ENCODE measurements at regions not wholly inside any gene's neighbourhood (a gene's known extent, or its start where the extent isn't known, plus 50 kb on each side); places are given as distances from the start of the nearest gene placed in this dataset.

- intact Hi-C loops (cut with DNase I), result no loop called here
These were observed 149.0 kb upstream of the ZNF516 start for GRCh38 chr18:76643996-76644395.

GRCh38 chr18:76643199-76643598 is 148.2 kb upstream of the ZNF516 start:
- DNase-seq (no peak), ATAC-seq (ENCODE audit: low FRiP score) (no peak)
- Histone ChIP-seq H3K4me1 (ENCODE audit: control insufficient read depth in 1 of 2, insufficient read depth in 2 of 2, low read length in 2 of 2) (no peaks in the 10 kb centered on the region), H3K27ac (ENCODE audit: low read depth in 1 of 2, low read length in 2 of 2) (no peak overlapping the region), H3K4me3 (ENCODE audit: low read length in 2 of 2) (no peak overlapping the region), H3K27me3 (ENCODE audit: control insufficient read depth in 1 of 2, insufficient read depth in 2 of 2, low read length in 1 of 2) (no peaks in the 10 kb centered on the region), H3K36me3 (ENCODE audit: control insufficient read depth in 1 of 2, insufficient read depth in 2 of 2, low read length in 1 of 2) (no peaks in the 10 kb centered on the region), H3K9me3 (ENCODE audit: control insufficient read depth, low read length) (peaks cover 2% of the 10 kb centered on the region)
- 79 to 94% methylated on average over 2 of the region's 2 CpGs for WGBS, 2 donors
- intact Hi-C loops (cut with DNase I), result no loop called here

More at GRCh38 chr18:76643996-76644395, 149.0 kb upstream of the ZNF516 start:
- Histone ChIP-seq H3K4me3 (ENCODE audit: low read length in 2 of 2) (no peak overlapping the region), H3K4me1 (ENCODE audit: control insufficient read depth in 1 of 2, insufficient read depth in 2 of 2, low read length in 2 of 2) (no peaks in the 10 kb centered on the region), H3K9me3 (ENCODE audit: control insufficient read depth, low read length) (peaks cover 2% of the 10 kb centered on the region), H3K27me3 (ENCODE audit: control insufficient read depth in 1 of 2, insufficient read depth in 2 of 2, low read length in 1 of 2) (no peaks in the 10 kb centered on the region), H3K27ac (ENCODE audit: low read depth in 1 of 2, low read length in 2 of 2) (no peak overlapping the region), H3K36me3 (ENCODE audit: control insufficient read depth in 1 of 2, insufficient read depth in 2 of 2, low read length in 1 of 2) (no peaks in the 10 kb centered on the region)
- ATAC-seq (ENCODE audit: low FRiP score) (no peak), DNase-seq (no peak)
- 78 to 86% methylated on average over 6 of the region's 6 CpGs for WGBS, 2 donors

GRCh38 chr18:76640438-76640837 is 145.4 kb upstream of the ZNF516 start:
- no peaks in the 10 kb centered on the region for H3K4me1 ChIP-seq (ENCODE audit: control insufficient read depth in 1 of 2, insufficient read depth in 2 of 2, low read length in 2 of 2)
- H3K27ac ChIP-seq (ENCODE audit: low read depth in 1 of 2, low read length in 2 of 2), result no peak overlapping the region
- H3K9me3 ChIP-seq (ENCODE audit: control insufficient read depth, low read length), result peaks cover 2% of the 10 kb centered on the region
- ATAC-seq (ENCODE audit: low FRiP score) (no peak), DNase-seq (no peak)
- H3K36me3 ChIP-seq (ENCODE audit: control insufficient read depth in 1 of 2, insufficient read depth in 2 of 2, low read length in 1 of 2), result no peaks in the 10 kb centered on the region
- WGBS, 2 donors, result 53 to 61% methylated on average over 1 of the region's 1 CpG
- H3K27me3 ChIP-seq (ENCODE audit: control insufficient read depth in 1 of 2, insufficient read depth in 2 of 2, low read length in 1 of 2), result no peaks in the 10 kb centered on the region
- intact Hi-C loops (cut with DNase I), result no loop called here
- H3K4me3 ChIP-seq (ENCODE audit: low read length in 2 of 2), result no peak overlapping the region

GRCh38 chr18:76634564-76634963 is 139.5 kb upstream of the ZNF516 start:
- H3K36me3 ChIP-seq (ENCODE audit: control insufficient read depth in 1 of 2, insufficient read depth in 2 of 2, low read length in 1 of 2), result no peaks in the 10 kb centered on the region
- no peak overlapping the region for H3K27ac ChIP-seq (ENCODE audit: low read depth in 1 of 2, low read length in 2 of 2)
- intact Hi-C loops (cut with DNase I), result no loop called here
- DNase-seq, result no peak
- H3K27me3 ChIP-seq (ENCODE audit: control insufficient read depth in 1 of 2, insufficient read depth in 2 of 2, low read length in 1 of 2), result no peaks in the 10 kb centered on the region
- no peaks in the 10 kb centered on the region for H3K4me1 ChIP-seq (ENCODE audit: control insufficient read depth in 1 of 2, insufficient read depth in 2 of 2, low read length in 2 of 2)
- WGBS, 2 donors, result 21 to 26% methylated on average over 3 of the region's 3 CpGs
- H3K4me3 ChIP-seq (ENCODE audit: low read length in 2 of 2), result no peak overlapping the region
- no peak for ATAC-seq (ENCODE audit: low FRiP score)
- no peaks in the 10 kb centered on the region for H3K9me3 ChIP-seq (ENCODE audit: control insufficient read depth, low read length)

- Histone ChIP-seq H3K27me3 (ENCODE audit: control insufficient read depth in 1 of 2, insufficient read depth in 2 of 2, low read length in 1 of 2) (no peaks in the 10 kb centered on the region), H3K27ac (ENCODE audit: low read depth in 1 of 2, low read length in 2 of 2) (no peak overlapping the region), H3K36me3 (ENCODE audit: control insufficient read depth in 1 of 2, insufficient read depth in 2 of 2, low read length in 1 of 2) (no peaks in the 10 kb centered on the region), H3K4me3 (ENCODE audit: low read length in 2 of 2) (no peak overlapping the region), H3K4me1 (ENCODE audit: control insufficient read depth in 1 of 2, insufficient read depth in 2 of 2, low read length in 2 of 2) (no peaks in the 10 kb centered on the region), H3K9me3 (ENCODE audit: control insufficient read depth, low read length) (no peaks in the 10 kb centered on the region)
- DNase-seq, result no peak
- ATAC-seq (ENCODE audit: low FRiP score), result no peak
- WGBS, 2 donors, result 56 to 64% methylated on average over 2 of the region's 2 CpGs
- intact Hi-C loops (cut with DNase I), result no loop called here
These were observed 138.7 kb upstream of the ZNF516 start for GRCh38 chr18:76633588-76634269.

GRCh38 chr18:76627444-76627843 is 132.4 kb upstream of the ZNF516 start:
- Histone ChIP-seq H3K4me3 (ENCODE audit: low read length in 2 of 2) (no peak overlapping the region), H3K4me1 (ENCODE audit: control insufficient read depth in 1 of 2, insufficient read depth in 2 of 2, low read length in 2 of 2) (no peaks in the 10 kb centered on the region), H3K9me3 (ENCODE audit: control insufficient read depth, low read length) (no peaks in the 10 kb centered on the region), H3K36me3 (ENCODE audit: control insufficient read depth in 1 of 2, insufficient read depth in 2 of 2, low read length in 1 of 2) (no peaks in the 10 kb centered on the region), H3K27me3 (ENCODE audit: control insufficient read depth in 1 of 2, insufficient read depth in 2 of 2, low read length in 1 of 2) (no peaks in the 10 kb centered on the region), H3K27ac (ENCODE audit: low read depth in 1 of 2, low read length in 2 of 2) (no peak overlapping the region)
- intact Hi-C loops (cut with DNase I), result no loop called here
- 91 to 97% methylated on average over 1 of the region's 1 CpG for WGBS, 2 donors
- no peak for ATAC-seq (ENCODE audit: low FRiP score)
- no peak for DNase-seq

GRCh38 chr18:76626991-76627390 is 131.9 kb upstream of the ZNF516 start:
- H3K36me3 ChIP-seq (ENCODE audit: control insufficient read depth in 1 of 2, insufficient read depth in 2 of 2, low read length in 1 of 2), result no peaks in the 10 kb centered on the region
- no peak overlapping the region for H3K27ac ChIP-seq (ENCODE audit: low read depth in 1 of 2, low read length in 2 of 2)
- intact Hi-C loops (cut with DNase I), result no loop called here
- no peaks in the 10 kb centered on the region for H3K9me3 ChIP-seq (ENCODE audit: control insufficient read depth, low read length)
- H3K4me3 ChIP-seq (ENCODE audit: low read length in 2 of 2), result no peak overlapping the region
- H3K4me1 ChIP-seq (ENCODE audit: control insufficient read depth in 1 of 2, insufficient read depth in 2 of 2, low read length in 2 of 2), result no peaks in the 10 kb centered on the region
- H3K27me3 ChIP-seq (ENCODE audit: control insufficient read depth in 1 of 2, insufficient read depth in 2 of 2, low read length in 1 of 2), result no peaks in the 10 kb centered on the region
- no peak for ATAC-seq (ENCODE audit: low FRiP score)
- no peak for DNase-seq

GRCh38 chr18:76622651-76623050 is 127.6 kb upstream of the ZNF516 start:
- WGBS, 2 donors, result 90 to 92% methylated on average over 8 of the region's 8 CpGs
- no peaks in the 10 kb centered on the region for H3K36me3 ChIP-seq (ENCODE audit: control insufficient read depth in 1 of 2, insufficient read depth in 2 of 2, low read length in 1 of 2)
- intact Hi-C loops (cut with DNase I), result loop anchor here in 1 of 2 donors (5.0 kb wide), 1 partner anchor 225 kb away; no protein-coding TSS in a partner anchor
- no peak overlapping the region for H3K4me3 ChIP-seq (ENCODE audit: low read length in 2 of 2)
- no peak for ATAC-seq (ENCODE audit: low FRiP score)
- H3K27ac ChIP-seq (ENCODE audit: low read depth in 1 of 2, low read length in 2 of 2), result no peak overlapping the region
- H3K4me1 ChIP-seq (ENCODE audit: control insufficient read depth in 1 of 2, insufficient read depth in 2 of 2, low read length in 2 of 2), result peaks cover 0 to 3% of the 10 kb centered on the region in 2 donors
- no peaks in the 10 kb centered on the region for H3K9me3 ChIP-seq (ENCODE audit: control insufficient read depth, low read length)
- no peak for DNase-seq
- H3K27me3 ChIP-seq (ENCODE audit: control insufficient read depth in 1 of 2, insufficient read depth in 2 of 2, low read length in 1 of 2), result no peaks in the 10 kb centered on the region

GRCh38 chr18:76621782-76622495 is 126.9 kb upstream of the ZNF516 start:
- intact Hi-C loops (cut with DNase I), result loop anchor here in 1 of 2 donors (5.0 kb wide), 1 partner anchor 225 kb away; no protein-coding TSS in a partner anchor
- H3K4me1 ChIP-seq (ENCODE audit: control insufficient read depth in 1 of 2, insufficient read depth in 2 of 2, low read length in 2 of 2), result peaks cover 0 to 3% of the 10 kb centered on the region in 2 donors
- no peak for DNase-seq
- no peak overlapping the region for H3K27ac ChIP-seq (ENCODE audit: low read depth in 1 of 2, low read length in 2 of 2)
- H3K36me3 ChIP-seq (ENCODE audit: control insufficient read depth in 1 of 2, insufficient read depth in 2 of 2, low read length in 1 of 2), result no peaks in the 10 kb centered on the region
- H3K9me3 ChIP-seq (ENCODE audit: control insufficient read depth, low read length), result no peaks in the 10 kb centered on the region
- no peaks in the 10 kb centered on the region for H3K27me3 ChIP-seq (ENCODE audit: control insufficient read depth in 1 of 2, insufficient read depth in 2 of 2, low read length in 1 of 2)
- WGBS, 2 donors, result 33 to 36% methylated on average over 12 of the region's 12 CpGs
- ATAC-seq (ENCODE audit: low FRiP score), result no peak
- no peak overlapping the region for H3K4me3 ChIP-seq (ENCODE audit: low read length in 2 of 2)
